ENCODE measurements at regions not wholly inside any gene's neighbourhood (a gene's known extent, or its start where the extent isn't known, plus 50 kb on each side); places are given as distances from the start of the nearest gene placed in this dataset.
A peak's percentile ranks its signal among the peaks of the same experiment; 100 is the strongest.

DNA sequence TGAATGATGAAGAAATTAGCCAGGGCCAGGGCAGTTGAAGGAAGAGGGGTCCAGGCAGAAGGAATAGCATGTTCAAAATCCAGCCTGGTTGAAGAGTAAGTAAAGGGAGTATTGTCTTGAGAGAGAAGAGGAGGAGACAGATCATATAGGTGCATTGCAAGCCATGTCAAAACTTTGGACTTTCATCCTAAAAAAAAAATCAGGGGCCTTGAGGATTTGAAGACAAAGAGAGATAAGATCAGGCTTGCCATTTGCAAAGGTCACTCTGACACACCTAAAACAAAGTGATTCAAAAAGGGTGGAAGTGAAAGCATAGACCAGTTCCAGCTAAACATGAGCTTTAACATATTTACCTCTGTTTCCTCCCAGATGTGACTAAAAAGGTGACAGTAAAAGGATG is 95.7 kb upstream of the DRD2 start:
- H3K4me3 Mint-ChIP-seq, result no peak overlapping the region
- no peaks in the 10 kb centered on the region for H3K9me3 Mint-ChIP-seq
- Histone ChIP-seq H3K4me1 (ENCODE audit: insufficient read depth) (0 out of 2 replicates have a peak, but pooled peaks cover 5% of the 10 kb centered on the region), H3K9me2 (ENCODE audit: insufficient read depth) (0 out of 2 replicates have a peak, but pooled peaks cover 2% of the 10 kb centered on the region), H4K20me1 (replicated peaks; ENCODE audit: insufficient read depth) (no peaks in the 10 kb centered on the region), H2AFZ (peak overlapping the region; percentile 73; the same call in 1 of the 2 replicates), H3K27me3 (ENCODE audit: insufficient read depth) (no peaks in the 10 kb centered on the region), H3K36me3 (ENCODE audit: insufficient read depth) (no peaks in the 10 kb centered on the region), H3K79me2 (replicated peaks; ENCODE audit: insufficient read depth) (no peaks in the 10 kb centered on the region), H3K27ac (ENCODE audit: low read depth) (no peak overlapping the region), H3K4me3 (no peak overlapping the region), H3K4me2 (no peak overlapping the region), H3F3A (replicated peaks; ENCODE audit: low read depth) (no peaks in the 10 kb centered on the region)
- H3K4me1 Mint-ChIP-seq, result peaks cover 31% of the 10 kb centered on the region
- no peak overlapping the region for H3K27ac Mint-ChIP-seq
- ATAC-seq, result no peak
- no peak for DNase-seq (ENCODE audit: low spot score)
- no peaks in the 10 kb centered on the region for H3K27me3 Mint-ChIP-seq (ENCODE audit: insufficient read depth, low read depth, poor library complexity)
- TF ChIP-seq, protein P1, sequence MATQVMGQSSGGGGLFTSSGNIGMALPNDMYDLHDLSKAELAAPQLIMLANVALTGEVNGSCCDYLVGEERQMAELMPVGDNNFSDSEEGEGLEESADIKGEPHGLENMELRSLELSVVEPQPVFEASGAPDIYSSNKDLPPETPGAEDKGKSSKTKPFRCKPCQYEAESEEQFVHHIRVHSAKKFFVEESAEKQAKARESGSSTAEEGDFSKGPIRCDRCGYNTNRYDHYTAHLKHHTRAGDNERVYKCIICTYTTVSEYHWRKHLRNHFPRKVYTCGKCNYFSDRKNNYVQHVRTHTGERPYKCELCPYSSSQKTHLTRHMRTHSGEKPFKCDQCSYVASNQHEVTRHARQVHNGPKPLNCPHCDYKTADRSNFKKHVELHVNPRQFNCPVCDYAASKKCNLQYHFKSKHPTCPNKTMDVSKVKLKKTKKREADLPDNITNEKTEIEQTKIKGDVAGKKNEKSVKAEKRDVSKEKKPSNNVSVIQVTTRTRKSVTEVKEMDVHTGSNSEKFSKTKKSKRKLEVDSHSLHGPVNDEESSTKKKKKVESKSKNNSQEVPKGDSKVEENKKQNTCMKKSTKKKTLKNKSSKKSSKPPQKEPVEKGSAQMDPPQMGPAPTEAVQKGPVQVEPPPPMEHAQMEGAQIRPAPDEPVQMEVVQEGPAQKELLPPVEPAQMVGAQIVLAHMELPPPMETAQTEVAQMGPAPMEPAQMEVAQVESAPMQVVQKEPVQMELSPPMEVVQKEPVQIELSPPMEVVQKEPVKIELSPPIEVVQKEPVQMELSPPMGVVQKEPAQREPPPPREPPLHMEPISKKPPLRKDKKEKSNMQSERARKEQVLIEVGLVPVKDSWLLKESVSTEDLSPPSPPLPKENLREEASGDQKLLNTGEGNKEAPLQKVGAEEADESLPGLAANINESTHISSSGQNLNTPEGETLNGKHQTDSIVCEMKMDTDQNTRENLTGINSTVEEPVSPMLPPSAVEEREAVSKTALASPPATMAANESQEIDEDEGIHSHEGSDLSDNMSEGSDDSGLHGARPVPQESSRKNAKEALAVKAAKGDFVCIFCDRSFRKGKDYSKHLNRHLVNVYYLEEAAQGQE (IDR thresholded peaks at IDR 0.05; ENCODE audit: unreplicated experiment), result no peak
- H3K36me3 Mint-ChIP-seq (ENCODE audit: low read depth), result no peaks in the 10 kb centered on the region

DNA sequence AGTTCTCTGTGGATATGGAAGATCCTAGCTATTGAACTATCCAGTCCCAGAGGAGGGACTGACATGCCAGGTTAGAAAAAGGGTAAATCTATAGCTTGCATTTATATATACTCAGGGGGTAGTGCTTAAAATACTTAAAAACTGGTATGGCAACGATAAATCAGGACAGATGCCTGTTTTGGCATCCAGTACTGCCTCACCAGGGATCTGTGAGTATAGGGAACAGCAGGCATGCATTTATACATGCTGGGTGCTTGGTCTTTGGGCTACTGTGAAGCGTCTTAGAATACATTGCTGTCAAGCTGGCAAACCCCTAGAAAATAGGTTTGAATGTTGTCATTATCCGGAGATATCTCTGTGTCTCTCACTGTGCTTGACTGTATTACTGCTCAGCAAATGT is 94.2 kb upstream of the DRD2 start:
- Histone ChIP-seq H3K27me3 (ENCODE audit: insufficient read depth) (no peaks in the 10 kb centered on the region), H3K4me3 (no peak overlapping the region), H3K79me2 (replicated peaks; ENCODE audit: insufficient read depth) (no peaks in the 10 kb centered on the region), H3K9me2 (ENCODE audit: insufficient read depth) (0 out of 2 replicates have a peak, but pooled peaks cover 2% of the 10 kb centered on the region), H3K4me2 (no peak overlapping the region), H4K20me1 (replicated peaks; ENCODE audit: insufficient read depth) (no peaks in the 10 kb centered on the region), H3K36me3 (ENCODE audit: insufficient read depth) (no peaks in the 10 kb centered on the region), H2AFZ (no peak overlapping the region), H3K4me1 (ENCODE audit: insufficient read depth) (peaks cover 10% of the 10 kb centered on the region), H3F3A (replicated peaks; ENCODE audit: low read depth) (no peaks in the 10 kb centered on the region), H3K27ac (ENCODE audit: low read depth) (no peak overlapping the region)
- TF ChIP-seq ZNF331 (CRISPR knock-in tag; IDR thresholded peaks at IDR 0.05; ENCODE audit: low read depth) (no peak), STAT1 (IDR thresholded peaks at IDR 0.05; ENCODE audit: unreplicated experiment) (no peak), EZH2phosphoT487 (IDR thresholded peaks at IDR 0.05; ENCODE audit: unreplicated experiment) (no peak), EZH2 (IDR thresholded peaks at IDR 0.05; ENCODE audit: low read depth, unreplicated experiment) (no peak), CREB1 (CRISPR knock-in tag; IDR thresholded peaks at IDR 0.05; ENCODE audit: low read depth) (no peak), JUNB (IDR thresholded peaks at IDR 0.05; ENCODE audit: unreplicated experiment) (no peak)
- TF ChIP-seq, protein P2, sequence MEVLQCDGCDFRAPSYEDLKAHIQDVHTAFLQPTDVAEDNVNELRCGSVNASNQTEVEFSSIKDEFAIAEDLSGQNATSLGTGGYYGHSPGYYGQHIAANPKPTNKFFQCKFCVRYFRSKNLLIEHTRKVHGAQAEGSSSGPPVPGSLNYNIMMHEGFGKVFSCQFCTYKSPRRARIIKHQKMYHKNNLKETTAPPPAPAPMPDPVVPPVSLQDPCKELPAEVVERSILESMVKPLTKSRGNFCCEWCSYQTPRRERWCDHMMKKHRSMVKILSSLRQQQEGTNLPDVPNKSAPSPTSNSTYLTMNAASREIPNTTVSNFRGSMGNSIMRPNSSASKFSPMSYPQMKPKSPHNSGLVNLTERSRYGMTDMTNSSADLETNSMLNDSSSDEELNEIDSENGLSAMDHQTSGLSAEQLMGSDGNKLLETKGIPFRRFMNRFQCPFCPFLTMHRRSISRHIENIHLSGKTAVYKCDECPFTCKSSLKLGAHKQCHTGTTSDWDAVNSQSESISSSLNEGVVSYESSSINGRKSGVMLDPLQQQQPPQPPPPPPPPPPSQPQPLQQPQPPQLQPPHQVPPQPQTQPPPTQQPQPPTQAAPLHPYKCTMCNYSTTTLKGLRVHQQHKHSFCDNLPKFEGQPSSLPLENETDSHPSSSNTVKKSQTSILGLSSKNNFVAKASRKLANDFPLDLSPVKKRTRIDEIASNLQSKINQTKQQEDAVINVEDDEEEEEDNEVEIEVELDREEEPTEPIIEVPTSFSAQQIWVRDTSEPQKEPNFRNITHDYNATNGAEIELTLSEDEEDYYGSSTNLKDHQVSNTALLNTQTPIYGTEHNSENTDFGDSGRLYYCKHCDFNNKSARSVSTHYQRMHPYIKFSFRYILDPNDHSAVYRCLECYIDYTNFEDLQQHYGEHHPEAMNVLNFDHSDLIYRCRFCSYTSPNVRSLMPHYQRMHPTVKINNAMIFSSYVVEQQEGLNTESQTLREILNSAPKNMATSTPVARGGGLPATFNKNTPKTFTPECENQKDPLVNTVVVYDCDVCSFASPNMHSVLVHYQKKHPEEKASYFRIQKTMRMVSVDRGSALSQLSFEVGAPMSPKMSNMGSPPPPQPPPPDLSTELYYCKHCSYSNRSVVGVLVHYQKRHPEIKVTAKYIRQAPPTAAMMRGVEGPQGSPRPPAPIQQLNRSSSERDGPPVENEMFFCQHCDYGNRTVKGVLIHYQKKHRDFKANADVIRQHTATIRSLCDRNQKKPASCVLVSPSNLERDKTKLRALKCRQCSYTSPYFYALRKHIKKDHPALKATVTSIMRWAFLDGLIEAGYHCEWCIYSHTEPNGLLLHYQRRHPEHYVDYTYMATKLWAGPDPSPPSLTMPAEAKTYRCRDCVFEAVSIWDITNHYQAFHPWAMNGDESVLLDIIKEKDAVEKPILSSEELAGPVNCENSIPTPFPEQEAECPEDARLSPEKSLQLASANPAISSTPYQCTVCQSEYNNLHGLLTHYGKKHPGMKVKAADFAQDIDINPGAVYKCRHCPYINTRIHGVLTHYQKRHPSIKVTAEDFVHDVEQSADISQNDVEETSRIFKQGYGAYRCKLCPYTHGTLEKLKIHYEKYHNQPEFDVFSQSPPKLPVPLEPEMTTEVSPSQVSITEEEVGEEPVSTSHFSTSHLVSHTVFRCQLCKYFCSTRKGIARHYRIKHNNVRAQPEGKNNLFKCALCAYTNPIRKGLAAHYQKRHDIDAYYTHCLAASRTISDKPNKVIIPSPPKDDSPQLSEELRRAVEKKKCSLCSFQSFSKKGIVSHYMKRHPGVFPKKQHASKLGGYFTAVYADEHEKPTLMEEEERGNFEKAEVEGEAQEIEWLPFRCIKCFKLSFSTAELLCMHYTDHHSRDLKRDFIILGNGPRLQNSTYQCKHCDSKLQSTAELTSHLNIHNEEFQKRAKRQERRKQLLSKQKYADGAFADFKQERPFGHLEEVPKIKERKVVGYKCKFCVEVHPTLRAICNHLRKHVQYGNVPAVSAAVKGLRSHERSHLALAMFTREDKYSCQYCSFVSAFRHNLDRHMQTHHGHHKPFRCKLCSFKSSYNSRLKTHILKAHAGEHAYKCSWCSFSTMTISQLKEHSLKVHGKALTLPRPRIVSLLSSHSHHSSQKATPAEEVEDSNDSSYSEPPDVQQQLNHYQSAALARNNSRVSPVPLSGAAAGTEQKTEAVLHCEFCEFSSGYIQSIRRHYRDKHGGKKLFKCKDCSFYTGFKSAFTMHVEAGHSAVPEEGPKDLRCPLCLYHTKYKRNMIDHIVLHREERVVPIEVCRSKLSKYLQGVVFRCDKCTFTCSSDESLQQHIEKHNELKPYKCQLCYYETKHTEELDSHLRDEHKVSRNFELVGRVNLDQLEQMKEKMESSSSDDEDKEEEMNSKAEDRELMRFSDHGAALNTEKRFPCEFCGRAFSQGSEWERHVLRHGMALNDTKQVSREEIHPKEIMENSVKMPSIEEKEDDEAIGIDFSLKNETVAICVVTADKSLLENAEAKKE (CRISPR knock-in tag; IDR thresholded peaks at IDR 0.05), result no peak
- TF ChIP-seq, protein P1 (IDR thresholded peaks at IDR 0.05; ENCODE audit: unreplicated experiment), result no peak
- DNase-seq (ENCODE audit: low spot score) (no peak), ATAC-seq (no peak)
- H3K4me1 Mint-ChIP-seq, result peaks cover 36% of the 10 kb centered on the region
- H3K27ac Mint-ChIP-seq, result no peak overlapping the region
- no peak overlapping the region for H3K4me3 Mint-ChIP-seq
- no peaks in the 10 kb centered on the region for H3K36me3 Mint-ChIP-seq (ENCODE audit: low read depth)
- no peaks in the 10 kb centered on the region for H3K27me3 Mint-ChIP-seq (ENCODE audit: insufficient read depth, low read depth, poor library complexity)
- H3K9me3 Mint-ChIP-seq, result no peaks in the 10 kb centered on the region
